ENCODE measurements at regions not wholly inside any gene's neighbourhood (a gene's known extent, or its start where the extent isn't known, plus 50 kb on each side); places are given as distances from the start of the nearest gene placed in this dataset.
"Not testable (repeated sequence)": the region's sequence is repeated elsewhere in the genome, so short reads cannot be mapped to it uniquely, and the experiment has no call there.

DNA sequence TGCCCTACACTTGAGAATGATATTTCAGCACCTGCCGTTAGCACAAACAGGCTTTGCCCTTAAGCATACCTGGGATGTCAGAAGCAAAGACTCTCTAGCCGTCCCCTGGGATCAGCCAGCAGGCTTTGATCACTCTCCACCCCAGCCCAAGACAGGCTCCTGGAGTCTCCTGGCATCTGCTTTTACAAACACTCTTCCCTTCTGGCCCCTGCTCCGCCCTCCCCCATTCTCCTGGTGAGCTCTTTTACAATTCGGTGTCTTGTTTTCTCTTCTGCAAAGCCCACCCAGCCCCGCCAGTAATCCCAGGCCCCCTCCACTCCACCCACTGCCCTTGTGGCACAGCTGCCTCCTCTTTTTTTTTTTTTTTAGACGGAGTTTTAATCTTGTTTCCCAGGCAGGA lies 50.4 kb downstream of the KATNIP start:
- H3K9me3 Mint-ChIP-seq, result no peaks in the 10 kb centered on the region
- H3K27me3 Mint-ChIP-seq (ENCODE audit: low read depth), result no peaks in the 10 kb centered on the region
- DNase-seq (no peak), ATAC-seq (no peak)
- peaks cover 5% of the 10 kb centered on the region for H3K36me3 Mint-ChIP-seq (ENCODE audit: insufficient read depth)
- no peak overlapping the region for H3K4me3 Mint-ChIP-seq
- no peaks in the 10 kb centered on the region for H3K4me1 Mint-ChIP-seq (ENCODE audit: low read depth)

DNA sequence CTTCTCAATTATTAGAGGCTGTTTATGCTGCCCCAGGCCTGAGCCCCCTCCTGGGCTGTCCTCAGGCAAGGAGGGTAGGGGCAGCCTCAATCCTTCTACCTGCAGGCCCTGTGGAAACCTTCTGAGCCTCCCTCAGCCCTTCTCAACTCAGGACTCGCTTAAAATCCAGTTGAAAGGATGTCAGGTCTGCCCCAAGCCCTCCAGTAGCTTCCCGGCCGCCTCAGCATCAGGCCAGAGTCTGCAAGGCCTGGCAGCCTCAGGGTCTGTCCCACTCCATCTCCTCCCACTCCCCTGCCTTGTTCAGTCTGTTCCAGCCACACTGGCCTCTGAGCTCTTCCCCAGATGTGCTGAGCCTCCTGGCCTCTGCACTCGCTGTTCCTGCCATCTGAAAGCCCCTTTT lies 52.2 kb downstream of the KATNIP start:
- no peak overlapping the region for H3K4me3 Mint-ChIP-seq
- DNase-seq (no peak), ATAC-seq (no peak)
- H3K27me3 Mint-ChIP-seq (ENCODE audit: low read depth), result no peaks in the 10 kb centered on the region
- H3K36me3 Mint-ChIP-seq (ENCODE audit: insufficient read depth), result peaks cover 6% of the 10 kb centered on the region
- no peaks in the 10 kb centered on the region for H3K4me1 Mint-ChIP-seq (ENCODE audit: low read depth)
- no peaks in the 10 kb centered on the region for H3K9me3 Mint-ChIP-seq

DNA sequence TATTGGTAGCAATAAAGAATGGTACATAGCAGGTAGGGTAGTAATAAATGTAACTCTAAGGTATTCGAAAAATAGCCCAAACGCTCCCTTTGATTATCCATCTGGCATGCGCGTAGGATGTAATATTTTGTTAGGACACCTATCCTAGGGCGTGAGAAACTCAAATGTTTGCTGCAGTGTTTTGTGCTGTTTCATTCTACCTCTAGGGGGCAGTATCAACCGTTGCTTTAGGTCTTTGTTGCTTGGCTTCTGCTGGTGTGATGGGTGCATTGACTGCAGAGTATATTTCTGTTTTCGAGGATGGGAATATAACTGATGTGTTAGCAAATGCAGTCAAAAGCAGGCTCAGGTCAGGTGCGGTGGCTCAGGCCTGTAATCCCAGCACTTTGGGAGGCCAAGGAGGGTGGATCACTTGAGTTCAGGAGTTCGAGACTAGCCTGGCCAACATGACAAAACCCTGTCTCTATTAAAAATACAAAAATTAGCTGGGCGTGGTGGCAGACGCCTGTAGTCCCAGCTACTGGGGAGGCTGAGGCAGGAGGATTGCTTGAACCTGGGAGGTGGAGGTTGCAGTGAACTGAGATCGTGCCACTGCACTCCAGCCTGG lies 55.7 kb downstream of the KATNIP start:
- DNase-seq; ATAC-seq; H3K27me3 Mint-ChIP-seq (ENCODE audit: low read depth); H3K9me3 Mint-ChIP-seq; H3K4me3 Mint-ChIP-seq; H3K4me1 Mint-ChIP-seq (ENCODE audit: low read depth); H3K36me3 Mint-ChIP-seq (ENCODE audit: insufficient read depth): not testable (repeated sequence)

GRCh38 chr16:27611340-27611739 lies 61.4 kb downstream of the KATNIP start:
- Mint-ChIP-seq H3K27me3 (ENCODE audit: low read depth) (no peaks in the 10 kb centered on the region), H3K36me3 (ENCODE audit: insufficient read depth) (peaks cover 12% of the 10 kb centered on the region), H3K4me1 (ENCODE audit: low read depth) (no peaks in the 10 kb centered on the region), H3K9me3 (no peaks in the 10 kb centered on the region), H3K4me3 (no peak overlapping the region)
- DNase-seq (no peak), ATAC-seq (no peak)

- H3K4me1 Mint-ChIP-seq (ENCODE audit: low read depth), result no peaks in the 10 kb centered on the region
- ATAC-seq (no peak), DNase-seq (no peak)
- H3K9me3 Mint-ChIP-seq, result no peaks in the 10 kb centered on the region
- no peak overlapping the region for H3K4me3 Mint-ChIP-seq
- H3K36me3 Mint-ChIP-seq (ENCODE audit: insufficient read depth), result peaks cover 9% of the 10 kb centered on the region
- H3K27me3 Mint-ChIP-seq (ENCODE audit: low read depth), result no peaks in the 10 kb centered on the region
Observed at GRCh38 chr16:27613238-27613791, 63.4 kb downstream of the KATNIP start.

DNA sequence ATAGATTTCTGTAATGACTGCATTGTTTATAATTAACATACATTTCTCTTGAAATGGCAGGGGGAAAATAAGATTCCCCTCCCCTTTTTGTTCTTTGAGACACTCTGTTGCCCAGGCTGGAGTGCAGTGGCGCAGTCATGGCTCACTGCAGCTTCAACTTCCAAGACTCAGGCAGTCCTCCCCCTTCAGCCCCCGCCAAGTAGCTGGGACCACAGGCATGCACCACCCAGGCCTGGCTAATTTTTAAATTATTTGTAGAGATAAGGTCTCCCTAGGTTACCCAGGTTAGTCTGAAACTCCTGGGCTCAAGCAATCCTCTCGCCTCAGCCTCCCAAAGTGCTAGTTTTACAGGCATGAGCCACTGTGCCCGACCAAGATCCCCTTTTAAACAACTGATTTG lies 67.7 kb downstream of the KATNIP start:
- Mint-ChIP-seq H3K36me3 (ENCODE audit: insufficient read depth) (peaks cover 24% of the 10 kb centered on the region), H3K4me3 (no peak overlapping the region), H3K9me3 (no peaks in the 10 kb centered on the region), H3K27me3 (ENCODE audit: low read depth) (no peaks in the 10 kb centered on the region), H3K4me1 (ENCODE audit: low read depth) (no peaks in the 10 kb centered on the region)
- no peak for ATAC-seq
- no peak for DNase-seq

GRCh38 chr16:27618165-27618564 lies 68.2 kb downstream of the KATNIP start:
- H3K9me3 Mint-ChIP-seq, result no peaks in the 10 kb centered on the region
- no peak overlapping the region for H3K4me3 Mint-ChIP-seq
- H3K27me3 Mint-ChIP-seq (ENCODE audit: low read depth), result no peaks in the 10 kb centered on the region
- DNase-seq (no peak), ATAC-seq (no peak)
- H3K4me1 Mint-ChIP-seq (ENCODE audit: low read depth), result no peaks in the 10 kb centered on the region
- peaks cover 24% of the 10 kb centered on the region for H3K36me3 Mint-ChIP-seq (ENCODE audit: insufficient read depth)

DNA sequence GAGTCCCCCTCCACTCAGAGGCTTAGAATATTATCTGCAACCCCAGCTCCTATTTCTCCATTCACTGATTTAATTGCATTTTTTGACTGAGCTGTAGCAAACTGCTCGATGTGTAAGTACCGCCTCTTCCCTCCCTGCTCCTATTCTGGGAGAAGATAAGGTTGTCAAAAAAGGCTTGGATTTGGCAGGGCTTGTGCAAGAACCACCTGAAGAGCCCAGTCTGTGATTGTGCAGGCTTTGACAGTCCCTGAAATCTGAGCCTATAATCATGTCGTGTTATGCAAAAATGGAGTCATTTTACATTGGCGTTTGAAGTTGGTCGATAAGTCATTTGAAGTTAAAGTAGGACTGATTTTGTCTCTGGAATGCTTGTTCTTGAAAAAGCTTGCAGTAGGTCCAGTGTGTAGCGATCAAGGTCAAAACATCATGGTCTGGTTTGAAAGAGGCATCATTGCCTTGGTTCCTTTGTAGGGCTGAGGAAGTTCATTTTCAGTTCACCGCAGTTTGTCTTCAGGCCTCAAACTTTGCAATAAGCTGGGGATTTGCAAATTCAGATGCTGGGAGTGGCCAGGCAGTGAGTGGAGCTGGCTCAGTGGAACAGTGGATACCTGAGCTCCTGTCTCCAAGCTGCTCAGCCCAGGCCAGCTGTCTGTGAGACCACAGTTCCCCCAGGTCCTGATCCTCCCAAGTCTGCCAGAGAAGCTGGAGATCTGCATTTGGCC lies 68.8 kb downstream of the KATNIP start:
- DNase-seq, result no peak
- H3K9me3 Mint-ChIP-seq, result no peaks in the 10 kb centered on the region
- no peak for ATAC-seq
- H3K36me3 Mint-ChIP-seq (ENCODE audit: insufficient read depth), result peaks cover 24% of the 10 kb centered on the region
- no peak overlapping the region for H3K4me3 Mint-ChIP-seq
- H3K27me3 Mint-ChIP-seq (ENCODE audit: low read depth), result no peaks in the 10 kb centered on the region
- no peaks in the 10 kb centered on the region for H3K4me1 Mint-ChIP-seq (ENCODE audit: low read depth)

DNA sequence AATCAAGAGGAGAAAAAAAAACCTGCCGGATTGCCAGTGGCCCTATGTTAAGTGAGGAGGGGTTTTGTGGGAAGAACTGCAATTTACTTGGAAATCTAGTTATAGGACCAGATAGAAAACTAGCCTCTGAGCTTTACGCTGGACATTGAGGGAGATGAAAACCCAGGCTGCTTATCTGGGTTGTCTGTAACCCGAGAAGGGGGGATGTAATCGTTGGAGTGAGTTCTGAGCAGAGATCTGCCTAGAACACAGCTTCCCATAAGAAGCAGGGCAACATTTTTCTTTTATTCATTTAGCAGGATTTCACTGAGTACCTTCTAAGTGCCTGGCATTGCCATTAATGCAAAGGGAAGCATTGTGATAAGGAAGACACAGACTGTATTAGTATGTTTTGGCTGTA lies 70.6 kb downstream of the KATNIP start:
- Mint-ChIP-seq H3K4me1 (ENCODE audit: low read depth) (no peaks in the 10 kb centered on the region), H3K36me3 (ENCODE audit: insufficient read depth) (peaks cover 24% of the 10 kb centered on the region), H3K4me3 (no peak overlapping the region), H3K27me3 (ENCODE audit: low read depth) (no peaks in the 10 kb centered on the region), H3K9me3 (no peaks in the 10 kb centered on the region)
- ATAC-seq (no peak), DNase-seq (no peak)

DNA sequence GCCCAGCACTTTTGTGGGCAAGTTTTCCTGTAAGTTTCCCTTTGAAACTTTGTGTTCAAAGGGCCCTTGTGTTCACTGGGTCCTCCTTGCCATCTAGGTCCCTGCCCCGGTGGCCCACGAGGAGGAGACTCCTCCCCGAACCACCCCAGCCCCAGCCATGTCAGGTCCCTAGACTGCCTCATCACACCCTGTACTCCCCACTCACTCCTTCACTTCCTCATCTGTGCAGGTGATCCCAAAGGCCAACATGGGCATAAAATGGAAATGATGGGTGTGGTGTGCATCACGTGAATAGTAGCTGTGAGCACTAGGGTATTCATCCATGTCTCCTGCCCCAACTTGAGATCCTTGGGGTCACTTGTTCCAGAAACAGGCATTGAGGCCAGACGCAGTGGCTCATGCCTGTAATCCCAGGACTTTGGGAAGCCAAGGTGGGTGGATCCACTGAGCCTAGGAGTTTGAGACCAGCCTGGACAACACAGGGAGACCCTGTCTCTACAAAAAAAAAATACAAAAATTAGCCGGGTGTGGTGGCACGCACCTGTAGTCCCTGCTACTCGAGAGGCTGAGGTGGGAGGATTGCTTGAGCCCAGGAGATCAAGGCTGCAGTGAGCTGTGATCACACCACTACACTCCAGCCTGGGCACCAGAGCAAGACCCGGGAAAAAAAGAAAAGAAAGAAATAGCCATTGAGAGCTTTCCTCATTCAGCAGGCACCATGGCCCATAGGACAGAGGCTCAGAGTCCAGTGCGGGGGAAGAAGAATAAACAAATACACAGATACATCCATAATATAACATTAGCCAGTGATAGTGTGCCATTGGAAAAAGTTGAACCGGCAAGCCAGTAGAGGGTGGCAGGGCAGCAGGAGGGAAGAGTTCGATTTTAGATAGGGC lies 74.5 kb downstream of the KATNIP start:
- no peaks in the 10 kb centered on the region for H3K9me3 Mint-ChIP-seq
- no peaks in the 10 kb centered on the region for H3K4me1 Mint-ChIP-seq (ENCODE audit: low read depth)
- no peaks in the 10 kb centered on the region for H3K27me3 Mint-ChIP-seq (ENCODE audit: low read depth)
- no peak overlapping the region for H3K4me3 Mint-ChIP-seq
- ATAC-seq (no peak), DNase-seq (no peak)
- H3K36me3 Mint-ChIP-seq (ENCODE audit: insufficient read depth), result peaks cover 22% of the 10 kb centered on the region

GRCh38 chr16:27625050-27625697 lies 75.2 kb downstream of the KATNIP start:
- Mint-ChIP-seq H3K4me1 (ENCODE audit: low read depth) (no peaks in the 10 kb centered on the region), H3K36me3 (ENCODE audit: insufficient read depth) (peaks cover 21% of the 10 kb centered on the region), H3K9me3 (no peaks in the 10 kb centered on the region), H3K27me3 (ENCODE audit: low read depth) (no peaks in the 10 kb centered on the region), H3K4me3 (no peak overlapping the region)
- no peak for ATAC-seq
- DNase-seq, result no peak

GRCh38 chr16:27627136-27627535 lies 77.2 kb downstream of the KATNIP start:
- Mint-ChIP-seq H3K4me3 (no peak overlapping the region), H3K36me3 (ENCODE audit: insufficient read depth) (peaks cover 22% of the 10 kb centered on the region), H3K4me1 (ENCODE audit: low read depth) (no peaks in the 10 kb centered on the region), H3K9me3 (no peaks in the 10 kb centered on the region), H3K27me3 (ENCODE audit: low read depth) (no peaks in the 10 kb centered on the region)
- DNase-seq (no peak), ATAC-seq (no peak)

GRCh38 chr16:27628241-27628942 lies 78.4 kb downstream of the KATNIP start:
- no peaks in the 10 kb centered on the region for H3K4me1 Mint-ChIP-seq (ENCODE audit: low read depth)
- no peak for ATAC-seq

More at GRCh38 chr16:27628241-27628942, 78.4 kb downstream of the KATNIP start:
- Mint-ChIP-seq H3K36me3 (ENCODE audit: insufficient read depth) (peaks cover 20% of the 10 kb centered on the region), H3K4me3 (no peak overlapping the region), H3K27me3 (ENCODE audit: low read depth) (no peaks in the 10 kb centered on the region), H3K9me3 (no peaks in the 10 kb centered on the region)
- no peak for DNase-seq

All from activated T-cell treated with anti-CD3 and anti-CD28 coated beads, Interleukin-2, amount 50 U/mL, for 4 hours (primary cell).